ENCODE measurements at regions not wholly inside any gene's neighbourhood (a gene's known extent, or its start where the extent isn't known, plus 50 kb on each side); places are given as distances from the start of the nearest gene placed in this dataset.

GRCh38 chr7:155138204-155138603, 68.1 kb downstream of the HTR5A start:
- DNase-seq = no peak

GRCh38 chr7:155141562-155141961, 71.4 kb downstream of the HTR5A start:
- no peak for DNase-seq

- DNase-seq = no peak
Measured at GRCh38 chr7:155143381-155143780, 73.3 kb downstream of the HTR5A start.

GRCh38 chr7:155144371-155144770, 74.2 kb downstream of the HTR5A start:
- no peak for DNase-seq

GRCh38 chr7:155145477-155146255, 75.5 kb downstream of the HTR5A start:
- DNase-seq = no peak

- DNase-seq = no peak
Measured at GRCh38 chr7:155147172-155147571, 77.0 kb downstream of the HTR5A start.

GRCh38 chr7:155147624-155148023, 77.5 kb downstream of the HTR5A start:
- no peak for DNase-seq

GRCh38 chr7:155153676-155154075, 83.6 kb downstream of the HTR5A start:
- no peak for DNase-seq

GRCh38 chr7:155154586-155154985, 84.5 kb downstream of the HTR5A start:
- DNase-seq = no peak

GRCh38 chr7:155161690-155162089, 91.6 kb downstream of the HTR5A start:
- no peak for DNase-seq

- no peak for DNase-seq
Measured at GRCh38 chr7:155162422-155162821, 92.3 kb downstream of the HTR5A start.

GRCh38 chr7:155163696-155164095, 93.6 kb downstream of the HTR5A start:
- no peak for DNase-seq

GRCh38 chr7:155164316-155164715, 94.2 kb downstream of the HTR5A start:
- DNase-seq = no peak

GRCh38 chr7:155166108-155166507, 96.0 kb downstream of the HTR5A start:
- DNase-seq = peak; percentile 97

- DNase-seq = no peak
Measured at GRCh38 chr7:155166673-155167370, 96.7 kb downstream of the HTR5A start.

GRCh38 chr7:155167706-155168365, 97.7 kb downstream of the HTR5A start:
- no peak for DNase-seq

- no peak for DNase-seq
Measured at GRCh38 chr7:155168597-155169480, 98.7 kb downstream of the HTR5A start.

GRCh38 chr7:155169498-155170065, 99.5 kb downstream of the HTR5A start:
- no peak for DNase-seq

- no peak for DNase-seq
Measured at GRCh38 chr7:155170331-155170730, 100.2 kb downstream of the HTR5A start.

- no peak for DNase-seq
Measured at GRCh38 chr7:155172141-155172540, 102.0 kb downstream of the HTR5A start.

- no peak for DNase-seq
Measured at GRCh38 chr7:155173905-155174304, 103.8 kb downstream of the HTR5A start.

- no peak for DNase-seq
Measured at GRCh38 chr7:155178096-155178495, 108.0 kb downstream of the HTR5A start.

- no peak for DNase-seq
Measured at GRCh38 chr7:155181768-155182167, 111.6 kb downstream of the HTR5A start.

All from NCI-H82 (cell line).